ENCODE measurements at regions not wholly inside any gene's neighbourhood (a gene's known extent, or its start where the extent isn't known, plus 50 kb on each side); places are given as distances from the start of the nearest gene placed in this dataset.

DNA sequence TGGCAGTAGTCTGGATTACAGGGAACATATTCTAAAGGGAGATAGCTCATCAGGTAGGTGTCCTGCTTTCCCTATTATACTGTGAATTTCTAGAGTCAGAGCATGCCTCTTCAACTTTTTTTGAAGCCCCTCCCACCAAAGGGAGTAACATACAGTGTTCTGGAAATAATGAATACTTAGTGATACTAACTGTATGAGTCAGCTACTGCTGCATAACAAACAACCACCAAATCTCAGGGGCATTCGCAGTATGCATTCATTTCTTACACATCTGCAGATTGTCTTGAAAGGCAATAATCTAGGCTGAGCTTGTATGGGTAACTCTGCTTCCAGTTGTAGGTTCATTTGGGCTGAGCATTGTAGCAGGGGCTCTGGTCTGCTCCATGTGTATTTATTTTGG lies 409.7 kb upstream of the SPRED2 start:
- Histone ChIP-seq H3K36me3 (ENCODE audit: control insufficient read depth in 2 of 2, insufficient read depth in 1 of 2, low read length in 2 of 2) (no peaks in the 10 kb centered on the region), H3K9me3 (ENCODE audit: control insufficient read depth, insufficient read depth, low read depth, low read length) (no peaks in the 10 kb centered on the region; the same call in 1 of the 2 replicates), H3K4me1 (ENCODE audit: control insufficient read depth, insufficient read depth, low read length) (no peaks in the 10 kb centered on the region), H3K4me3 (ENCODE audit: low read depth, low read length) (no peak overlapping the region), H3K27ac (ENCODE audit: extremely low read depth, low read depth, low read length) (no peak overlapping the region)
- ChIA-PET POLR2A (no interaction called here), CTCF (interaction anchor here (0.6 kb wide), 1 partner anchor 59 kb away, joined by 4 read pairs; no protein-coding TSS in a partner anchor)
- TF ChIP-seq ZNF654 (tag by site-specific recombination; IDR thresholded peaks at IDR 0.05; ENCODE audit: low read depth) = no peak
- TF ChIP-seq RBAK (tag by site-specific recombination; IDR thresholded peaks at IDR 0.05) = 0 out of 2 replicates have a peak, but pooled peaks have one; percentile 63

DNA sequence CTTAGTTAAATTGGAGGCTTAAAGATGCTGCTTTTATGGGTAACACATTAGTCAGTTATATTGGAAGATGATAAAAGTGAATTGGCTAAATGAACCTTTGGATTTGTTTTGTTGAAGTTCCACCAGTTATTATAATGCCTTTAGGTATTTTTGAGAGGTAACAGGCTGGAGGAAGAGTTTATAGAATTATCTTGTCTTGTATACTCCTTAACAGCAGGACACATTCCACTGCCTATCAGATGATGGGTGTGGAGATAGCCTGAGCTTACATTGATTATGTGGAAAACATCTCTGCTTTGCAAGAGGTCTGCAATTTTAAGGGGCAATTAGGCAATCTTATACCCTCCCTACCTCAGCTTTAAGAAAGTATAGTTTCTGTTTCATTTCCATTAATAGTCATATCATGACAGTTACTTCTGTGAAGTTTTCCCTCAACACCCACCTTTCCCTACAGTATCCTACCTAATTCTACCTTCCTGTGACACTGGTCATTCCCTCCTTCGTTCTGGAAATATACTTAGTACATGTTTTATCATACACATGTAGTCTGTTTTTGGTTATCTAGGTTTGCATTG lies 403.7 kb upstream of the SPRED2 start:
- H3K4me1 ChIP-seq (ENCODE audit: control insufficient read depth, insufficient read depth, low read length) = no peaks in the 10 kb centered on the region
- H3K27ac ChIP-seq (ENCODE audit: extremely low read depth, low read depth, low read length) = no peak overlapping the region
- TF ChIP-seq HOXC10 (CRISPR knock-in tag; IDR thresholded peaks at IDR 0.05) = no peak
- TF ChIP-seq, protein P1, sequence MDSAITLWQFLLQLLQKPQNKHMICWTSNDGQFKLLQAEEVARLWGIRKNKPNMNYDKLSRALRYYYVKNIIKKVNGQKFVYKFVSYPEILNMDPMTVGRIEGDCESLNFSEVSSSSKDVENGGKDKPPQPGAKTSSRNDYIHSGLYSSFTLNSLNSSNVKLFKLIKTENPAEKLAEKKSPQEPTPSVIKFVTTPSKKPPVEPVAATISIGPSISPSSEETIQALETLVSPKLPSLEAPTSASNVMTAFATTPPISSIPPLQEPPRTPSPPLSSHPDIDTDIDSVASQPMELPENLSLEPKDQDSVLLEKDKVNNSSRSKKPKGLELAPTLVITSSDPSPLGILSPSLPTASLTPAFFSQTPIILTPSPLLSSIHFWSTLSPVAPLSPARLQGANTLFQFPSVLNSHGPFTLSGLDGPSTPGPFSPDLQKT (IDR thresholded peaks at IDR 0.05; ENCODE audit: borderline replicate concordance, low read depth, low read length) = no peak
- TF ChIP-seq ZIC2 (tag by site-specific recombination; IDR thresholded peaks at IDR 0.05) = no peak
- TF ChIP-seq ZNF24 (tag by site-specific recombination; IDR thresholded peaks at IDR 0.05) = no peak
- no peak for TF ChIP-seq ZNF112 (tag by site-specific recombination; IDR thresholded peaks at IDR 0.05)
- TF ChIP-seq ZNF777 (tag by site-specific recombination; IDR thresholded peaks at IDR 0.05; ENCODE audit: borderline replicate concordance) = no peak
- no peak for TF ChIP-seq ZNF16 (tag by site-specific recombination; IDR thresholded peaks at IDR 0.05; ENCODE audit: low read depth)
- TF ChIP-seq KLF7 (tag by site-specific recombination; IDR thresholded peaks at IDR 0.05; ENCODE audit: borderline replicate concordance) = no peak
- no peak for TF ChIP-seq ZNF174 (tag by site-specific recombination; IDR thresholded peaks at IDR 0.05)
- TF ChIP-seq ZNF529 (tag by site-specific recombination; IDR thresholded peaks at IDR 0.05; ENCODE audit: insufficient replicate concordance) = no peak
- no peak for TF ChIP-seq ZSCAN30 (tag by site-specific recombination; IDR thresholded peaks at IDR 0.05)
- ChIA-PET POLR2A (no interaction called here), CTCF (no interaction called here)
- H3K4me3 ChIP-seq (ENCODE audit: low read depth, low read length) = no peak overlapping the region
- no peaks in the 10 kb centered on the region for H3K36me3 ChIP-seq (ENCODE audit: control insufficient read depth in 2 of 2, insufficient read depth in 1 of 2, low read length in 2 of 2)
- no peaks in the 10 kb centered on the region for H3K9me3 ChIP-seq (ENCODE audit: control insufficient read depth, insufficient read depth, low read depth, low read length)

DNA sequence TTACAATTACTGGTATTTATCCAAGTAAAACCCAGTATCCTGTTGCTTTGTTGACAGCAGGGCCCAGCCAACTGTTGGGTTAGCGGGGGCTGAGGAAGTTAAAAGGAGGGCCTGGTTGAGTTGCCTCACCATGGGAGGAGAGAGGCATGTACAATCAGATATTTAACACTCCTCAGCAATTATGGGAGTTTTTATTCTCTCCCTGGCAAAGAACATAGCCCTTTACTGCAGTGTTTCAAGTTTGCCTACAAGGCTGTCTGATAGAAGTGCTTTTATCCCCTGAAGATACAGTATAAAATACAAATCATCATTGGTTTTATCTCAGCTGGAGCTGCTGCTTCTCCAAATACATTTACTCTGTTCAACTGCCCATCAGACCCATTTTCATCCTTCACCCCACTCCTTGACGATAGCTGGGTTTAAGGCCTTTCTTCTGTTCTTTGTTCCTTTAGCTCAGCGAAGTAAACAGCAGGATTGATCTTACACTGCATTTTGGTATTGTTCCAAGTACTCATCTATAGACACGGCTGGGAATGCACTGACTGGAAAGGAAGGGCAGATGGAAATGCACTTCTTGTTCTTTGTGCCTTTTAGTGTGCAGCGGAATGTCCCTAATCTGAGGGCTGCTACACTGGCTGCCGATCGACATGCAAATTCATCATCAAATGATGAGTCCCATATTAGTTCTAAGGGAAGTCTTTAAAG lies 402.5 kb upstream of the SPRED2 start:
- CTCF ChIA-PET = no interaction called here
- no peak overlapping the region for H3K27ac ChIP-seq (ENCODE audit: extremely low read depth, low read depth, low read length)
- no peak overlapping the region for H3K4me3 ChIP-seq (ENCODE audit: low read depth, low read length)
- no peaks in the 10 kb centered on the region for H3K4me1 ChIP-seq (ENCODE audit: control insufficient read depth, insufficient read depth, low read length)
- H3K9me3 ChIP-seq (ENCODE audit: control insufficient read depth, insufficient read depth, low read depth, low read length) = no peaks in the 10 kb centered on the region
- POLR2A ChIA-PET = no interaction called here
- no peaks in the 10 kb centered on the region for H3K36me3 ChIP-seq (ENCODE audit: control insufficient read depth in 2 of 2, insufficient read depth in 1 of 2, low read length in 2 of 2)
- TF ChIP-seq, protein P2, sequence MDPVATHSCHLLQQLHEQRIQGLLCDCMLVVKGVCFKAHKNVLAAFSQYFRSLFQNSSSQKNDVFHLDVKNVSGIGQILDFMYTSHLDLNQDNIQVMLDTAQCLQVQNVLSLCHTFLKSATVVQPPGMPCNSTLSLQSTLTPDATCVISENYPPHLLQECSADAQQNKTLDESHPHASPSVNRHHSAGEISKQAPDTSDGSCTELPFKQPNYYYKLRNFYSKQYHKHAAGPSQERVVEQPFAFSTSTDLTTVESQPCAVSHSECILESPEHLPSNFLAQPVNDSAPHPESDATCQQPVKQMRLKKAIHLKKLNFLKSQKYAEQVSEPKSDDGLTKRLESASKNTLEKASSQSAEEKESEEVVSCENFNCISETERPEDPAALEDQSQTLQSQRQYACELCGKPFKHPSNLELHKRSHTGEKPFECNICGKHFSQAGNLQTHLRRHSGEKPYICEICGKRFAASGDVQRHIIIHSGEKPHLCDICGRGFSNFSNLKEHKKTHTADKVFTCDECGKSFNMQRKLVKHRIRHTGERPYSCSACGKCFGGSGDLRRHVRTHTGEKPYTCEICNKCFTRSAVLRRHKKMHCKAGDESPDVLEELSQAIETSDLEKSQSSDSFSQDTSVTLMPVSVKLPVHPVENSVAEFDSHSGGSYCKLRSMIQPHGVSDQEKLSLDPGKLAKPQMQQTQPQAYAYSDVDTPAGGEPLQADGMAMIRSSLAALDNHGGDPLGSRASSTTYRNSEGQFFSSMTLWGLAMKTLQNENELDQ (tag by site-specific recombination; IDR thresholded peaks at IDR 0.05; ENCODE audit: low read depth) = no peak
- TF ChIP-seq ZNF10 (tag by site-specific recombination; IDR thresholded peaks at IDR 0.05) (no peak), ZFP37 (tag by site-specific recombination; IDR thresholded peaks at IDR 0.05) (no peak), ZNF843 (tag by site-specific recombination; IDR thresholded peaks at IDR 0.05) (no peak), ZNF214 (tag by site-specific recombination; IDR thresholded peaks at IDR 0.05; ENCODE audit: borderline replicate concordance) (no peak), RBAK (tag by site-specific recombination; IDR thresholded peaks at IDR 0.05) (no peak), YY1 (tag by site-specific recombination; IDR thresholded peaks at IDR 0.05) (no peak), KLF9 (tag by site-specific recombination; IDR thresholded peaks at IDR 0.05; ENCODE audit: low read depth) (no peak), ZNF248 (tag by site-specific recombination; IDR thresholded peaks at IDR 0.05) (no peak), HOXC10 (CRISPR knock-in tag; IDR thresholded peaks at IDR 0.05) (no peak), ZNF423 (tag by site-specific recombination; IDR thresholded peaks at IDR 0.05) (no peak)
- TF ChIP-seq, protein P3, sequence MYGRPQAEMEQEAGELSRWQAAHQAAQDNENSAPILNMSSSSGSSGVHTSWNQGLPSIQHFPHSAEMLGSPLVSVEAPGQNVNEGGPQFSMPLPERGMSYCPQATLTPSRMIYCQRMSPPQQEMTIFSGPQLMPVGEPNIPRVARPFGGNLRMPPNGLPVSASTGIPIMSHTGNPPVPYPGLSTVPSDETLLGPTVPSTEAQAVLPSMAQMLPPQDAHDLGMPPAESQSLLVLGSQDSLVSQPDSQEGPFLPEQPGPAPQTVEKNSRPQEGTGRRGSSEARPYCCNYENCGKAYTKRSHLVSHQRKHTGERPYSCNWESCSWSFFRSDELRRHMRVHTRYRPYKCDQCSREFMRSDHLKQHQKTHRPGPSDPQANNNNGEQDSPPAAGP (tag by site-specific recombination; IDR thresholded peaks at IDR 0.05) = no peak
